NCI-H146 (cell line): ENCODE measurements at regions not wholly inside any gene's neighbourhood (a gene's known extent, or its start where the extent isn't known, plus 50 kb on each side); places are given as distances from the start of the nearest gene placed in this dataset.
"Not testable (repeated sequence)": the region's sequence is repeated elsewhere in the genome, so short reads cannot be mapped to it uniquely, and the experiment has no call there.

Source experiments
- DNase-seq: peaks from one replicate; lab custom pipeline; 2025; lab: John Stamatoyannopoulos, UW

DNA sequence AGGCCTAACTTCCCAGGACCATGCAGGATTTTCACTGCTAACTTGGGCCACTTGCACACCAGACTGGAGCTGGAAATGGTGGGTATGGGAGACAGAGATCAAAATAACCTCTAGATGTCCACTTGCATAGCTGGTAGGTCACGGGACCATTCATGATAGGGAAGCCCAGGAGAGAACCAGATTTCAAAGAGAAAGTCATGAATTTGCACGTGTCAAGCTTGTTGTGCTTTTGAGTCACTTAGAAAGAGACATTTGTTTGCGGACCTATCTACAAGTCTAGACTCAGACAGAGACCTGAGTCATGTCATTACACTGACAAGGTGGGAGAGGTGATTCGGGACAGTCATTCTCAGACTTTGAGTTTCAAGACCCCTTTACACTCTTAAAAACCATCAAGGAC lies 704.1 kb downstream of the DTWD2 start:
- DNase-seq: not testable (repeated sequence)

- not testable (repeated sequence) for DNase-seq
Observed at GRCh38 chr5:118282480-118283038, 705.8 kb downstream of the DTWD2 start.

DNA sequence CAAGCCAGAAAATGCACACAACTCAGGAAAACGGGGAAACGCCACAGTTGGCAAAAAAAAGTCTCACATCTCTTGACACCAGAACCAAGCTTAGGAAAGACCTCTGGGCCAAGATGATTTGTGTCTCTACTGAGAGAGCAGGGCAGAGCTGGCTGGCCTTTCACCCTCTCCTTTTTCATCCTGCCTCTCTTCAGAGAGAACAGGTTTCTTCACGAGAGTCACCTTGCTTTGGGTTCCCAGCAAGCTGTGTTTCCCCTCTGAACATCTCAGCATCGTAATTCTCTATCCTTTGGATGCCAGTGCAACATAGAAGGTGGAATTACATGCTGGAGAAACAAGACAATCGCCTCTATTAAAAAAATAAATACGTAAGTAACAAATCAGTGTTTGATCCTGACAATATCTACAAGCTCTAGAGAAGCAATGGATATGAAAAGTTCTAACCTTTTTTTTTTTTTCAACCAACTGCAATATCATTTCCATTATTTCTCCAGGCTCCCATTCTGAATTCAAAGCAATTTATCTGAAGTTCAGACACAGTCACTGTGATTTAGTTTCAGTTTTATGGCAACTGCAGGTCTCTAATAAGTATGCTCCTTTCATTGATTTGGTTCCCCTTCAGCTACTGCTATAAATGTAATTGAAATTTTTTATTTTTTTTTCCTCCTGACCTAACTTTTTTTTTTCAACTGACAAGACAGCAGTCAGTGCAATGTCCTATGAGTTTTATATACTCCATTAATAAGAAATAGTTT lies 708.6 kb downstream of the DTWD2 start:
- peak; percentile 33 for DNase-seq

GRCh38 chr5:118270526-118270925 lies 717.8 kb downstream of the DTWD2 start:
- no peak for DNase-seq

GRCh38 chr5:118258223-118258622 lies 730.1 kb downstream of the DTWD2 start:
- no peak for DNase-seq

GRCh38 chr5:118257066-118257465 lies 731.3 kb downstream of the DTWD2 start:
- no peak for DNase-seq

GRCh38 chr5:118253225-118254061 lies 734.9 kb downstream of the DTWD2 start:
- DNase-seq: no peak

DNA sequence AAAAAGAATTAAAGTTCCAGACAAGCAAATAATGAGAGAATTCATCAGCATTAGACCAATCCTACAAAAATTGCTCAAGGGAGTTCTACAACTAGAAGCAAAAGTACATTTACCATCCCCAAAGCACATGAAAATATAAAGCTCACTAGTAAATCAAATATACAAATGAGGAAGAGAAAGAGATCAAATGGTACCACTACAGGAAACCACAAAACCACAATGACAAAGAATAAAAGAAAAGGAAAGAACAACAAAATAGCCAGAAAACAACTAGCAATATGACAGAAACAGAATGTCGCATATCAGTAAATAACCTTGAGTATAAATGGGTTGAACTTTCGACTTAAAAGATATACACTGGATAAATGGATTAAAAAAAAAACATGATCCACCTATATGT lies 739.0 kb downstream of the DTWD2 start:
- no peak for DNase-seq

DNA sequence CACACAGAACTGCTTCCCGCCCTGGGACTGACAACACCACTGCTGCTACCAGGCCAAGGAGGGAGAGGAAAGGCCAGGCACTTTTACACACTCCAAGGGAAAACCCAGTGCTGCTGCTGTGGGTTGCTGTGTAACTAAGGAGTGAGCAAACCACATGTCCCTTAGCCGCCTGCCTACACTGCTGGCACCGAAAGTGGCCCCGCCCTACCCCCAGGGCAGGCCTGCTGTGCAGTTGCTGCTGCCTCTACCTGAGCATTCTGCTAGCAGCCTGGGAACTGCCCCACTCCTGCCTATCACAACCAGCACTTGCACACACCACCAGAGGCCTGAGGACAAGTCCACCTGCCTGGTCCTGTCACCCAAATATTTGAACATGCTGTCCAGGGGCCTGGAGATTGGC lies 740.9 kb downstream of the DTWD2 start:
- no peak for DNase-seq

DNA sequence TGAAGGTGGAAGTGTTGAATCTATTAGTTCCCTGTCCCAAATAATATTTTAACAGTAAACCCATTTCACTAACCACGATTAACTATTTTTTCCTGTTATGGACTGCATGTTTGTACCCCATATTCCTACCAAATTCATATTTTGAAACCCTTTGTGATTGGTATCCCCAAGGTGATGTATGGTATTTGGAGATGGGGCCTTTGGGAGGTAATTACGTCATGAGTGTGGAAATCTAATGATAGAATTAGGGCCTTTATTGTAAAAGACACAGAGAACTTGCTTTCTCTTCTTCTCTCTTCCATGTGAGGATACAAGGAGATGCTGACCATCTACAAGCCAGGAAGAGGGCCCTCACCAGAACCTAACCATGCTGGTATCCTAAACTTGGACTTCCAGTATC lies 744.7 kb downstream of the DTWD2 start:
- DNase-seq: no peak

DNA sequence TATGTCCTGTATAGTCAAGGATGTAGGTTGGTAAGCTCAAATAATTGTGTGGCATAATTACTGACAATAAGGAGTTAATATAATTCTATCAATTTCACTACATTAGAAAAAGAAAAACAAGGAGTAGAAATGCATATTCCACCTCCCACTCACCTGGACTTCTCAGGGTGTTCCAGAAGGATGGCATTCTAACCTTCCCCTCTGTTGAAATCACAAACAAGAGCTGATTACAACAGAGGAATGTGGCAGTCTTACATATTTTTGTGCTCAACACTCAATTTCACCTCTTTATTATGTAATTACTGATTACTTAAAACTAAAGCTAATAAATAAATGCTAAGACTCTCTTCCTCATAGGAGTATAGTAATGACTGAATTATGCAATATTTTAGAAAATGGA lies 745.3 kb downstream of the DTWD2 start:
- no peak for DNase-seq

DNA sequence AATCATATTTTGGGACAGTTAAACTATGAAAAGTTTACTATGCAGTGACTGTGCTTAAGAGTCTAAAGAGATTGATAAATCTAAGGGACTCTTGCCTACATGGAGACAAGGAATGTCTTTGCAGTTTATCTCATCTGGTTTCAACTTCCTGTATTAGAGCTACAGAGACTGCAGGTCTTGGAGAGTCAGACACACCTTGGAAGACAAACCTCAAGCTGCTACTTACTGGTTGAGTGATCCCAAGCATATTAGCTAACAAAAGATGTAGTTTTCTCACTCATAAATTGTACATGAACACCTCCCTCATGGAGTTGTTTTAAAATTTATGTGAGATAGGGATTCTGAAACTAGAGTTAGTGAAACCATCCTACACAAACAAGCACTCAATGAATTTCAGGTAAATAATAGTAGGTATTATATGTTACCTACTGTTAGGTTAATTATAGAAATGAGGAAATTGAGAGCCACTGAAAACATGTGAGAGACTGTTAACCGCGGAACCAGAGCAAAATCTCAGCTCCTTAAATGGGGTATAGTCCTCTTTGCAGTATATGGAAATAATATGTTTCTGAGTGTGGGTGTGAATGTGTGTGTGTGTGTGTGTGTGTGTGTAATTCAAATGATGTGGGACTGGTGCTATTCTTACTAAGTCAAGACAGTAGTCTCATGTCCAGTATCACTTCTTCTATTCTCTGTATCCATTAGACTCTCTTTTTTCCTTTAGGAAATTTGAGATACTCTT lies 752.1 kb downstream of the DTWD2 start:
- no peak for DNase-seq

DNA sequence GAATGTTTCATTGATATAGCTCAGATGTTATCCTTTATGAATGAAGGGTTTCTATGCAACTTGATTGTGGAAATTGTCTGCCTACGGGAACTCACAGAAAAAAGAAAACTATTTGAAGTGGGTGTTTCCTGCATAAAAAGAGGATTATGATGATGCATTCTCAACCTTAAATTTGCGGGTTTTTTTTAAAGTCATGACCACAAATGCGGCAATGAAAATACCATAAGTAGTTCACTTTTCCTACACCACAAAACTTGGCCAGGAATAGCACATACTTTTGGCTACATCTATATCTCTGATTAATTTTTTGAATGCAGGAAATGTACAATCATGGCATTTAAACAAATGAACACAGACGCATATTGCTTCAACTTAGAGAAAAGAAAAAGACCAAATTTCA lies 754.7 kb downstream of the DTWD2 start:
- DNase-seq: no peak

DNA sequence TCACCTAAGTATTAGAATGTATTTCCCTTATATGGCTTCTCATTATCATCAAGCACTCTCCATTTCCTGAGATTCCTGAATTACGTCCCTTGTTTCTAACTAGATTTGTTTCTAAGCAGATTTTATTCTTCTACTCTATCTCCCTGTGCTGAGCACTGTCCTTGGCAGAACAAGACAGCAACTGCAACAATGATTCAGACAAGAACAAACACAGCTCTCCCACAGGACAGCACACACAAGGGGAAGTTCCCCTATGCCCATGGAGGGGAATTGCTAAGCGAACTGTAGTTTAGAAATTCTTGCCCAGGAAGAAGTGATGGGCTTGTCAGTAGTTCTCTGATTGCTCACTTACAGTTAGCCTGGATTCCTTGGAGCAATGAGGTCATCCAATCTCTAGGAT lies 759.9 kb downstream of the DTWD2 start:
- no peak for DNase-seq

DNA sequence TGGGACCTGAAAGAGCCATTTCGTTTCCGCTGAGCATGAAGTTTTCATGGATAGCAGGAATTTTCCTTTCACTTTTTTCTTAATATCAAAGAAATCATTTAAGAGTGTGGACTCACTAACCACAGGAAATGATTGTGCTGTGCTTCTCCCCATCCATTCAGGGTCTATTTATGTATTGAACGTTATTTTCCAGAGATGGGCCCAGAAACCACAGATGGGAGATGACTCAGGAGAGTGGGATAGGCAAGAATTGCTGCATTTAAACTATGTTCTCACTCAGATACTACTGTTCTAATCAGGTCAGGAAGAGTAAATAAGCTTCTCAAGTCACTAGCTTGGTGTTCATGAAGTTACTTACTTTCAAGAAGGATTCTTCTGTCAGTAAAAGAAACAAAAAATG lies 763.8 kb downstream of the DTWD2 start:
- DNase-seq: no peak

GRCh38 chr5:118220556-118221195 lies 767.7 kb downstream of the DTWD2 start:
- DNase-seq: no peak

DNA sequence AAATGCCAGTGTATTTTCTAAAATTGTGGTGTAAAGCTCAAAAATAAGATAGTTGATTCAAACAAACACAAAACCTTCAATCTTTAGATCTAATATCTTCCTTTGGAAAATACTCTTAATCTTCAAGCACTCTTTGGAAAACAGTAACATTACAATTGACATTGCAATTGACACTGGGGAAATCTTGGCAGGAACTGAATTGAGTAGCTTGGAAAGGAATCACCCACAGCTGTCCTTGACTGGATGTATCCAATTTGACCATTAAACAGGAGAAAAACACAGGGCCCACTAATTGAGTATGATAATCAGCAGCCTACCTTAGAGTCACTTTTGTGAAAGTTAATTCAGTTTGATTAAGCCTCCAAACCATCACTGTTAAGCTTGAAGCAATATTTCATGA lies 776.7 kb downstream of the DTWD2 start:
- DNase-seq: no peak

GRCh38 chr5:118208031-118208453 lies 780.3 kb downstream of the DTWD2 start:
- DNase-seq: no peak

GRCh38 chr5:118199801-118200200 lies 788.5 kb downstream of the DTWD2 start:
- DNase-seq: no peak

DNA sequence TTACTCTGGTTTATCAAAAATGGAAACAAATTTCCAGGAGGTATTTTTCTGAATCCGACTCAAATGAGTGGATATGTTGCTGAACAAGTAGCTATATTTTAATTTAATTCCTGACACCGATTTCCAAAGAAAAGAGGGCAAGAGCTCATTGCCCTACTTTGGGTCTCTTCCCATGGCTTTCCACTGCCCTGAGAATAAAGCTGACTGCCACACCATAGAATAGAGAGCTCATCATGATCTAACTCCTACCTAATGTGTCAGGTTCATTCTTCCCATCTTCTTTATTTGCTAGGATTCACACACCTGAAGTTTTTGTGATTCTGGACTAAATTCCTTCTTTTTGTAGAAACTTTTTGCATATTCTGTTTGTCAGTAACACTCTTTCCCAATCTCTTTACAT lies 792.1 kb downstream of the DTWD2 start:
- DNase-seq: no peak

DNA sequence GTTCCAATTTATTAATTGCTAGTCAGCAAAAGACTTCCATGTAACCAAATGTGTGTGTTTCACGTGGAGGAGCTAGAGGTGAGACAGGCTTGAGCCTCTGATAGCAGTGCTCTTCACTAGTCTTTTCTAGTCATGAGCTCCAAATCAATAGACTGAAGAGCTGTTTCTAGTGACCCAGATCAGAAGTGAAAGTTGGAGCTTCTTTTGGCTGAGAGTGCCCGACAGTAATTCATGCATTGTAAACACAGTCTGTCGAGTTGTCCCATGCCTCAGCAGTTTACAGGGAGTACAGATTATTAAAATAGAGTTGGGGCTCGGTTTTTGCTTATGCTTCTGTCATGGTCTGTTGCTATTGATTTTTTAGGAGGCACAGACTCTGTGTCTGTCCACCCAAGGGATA lies 793.1 kb downstream of the DTWD2 start:
- DNase-seq: no peak
